ENCODE measurements at regions not wholly inside any gene's neighbourhood (a gene's known extent, or its start where the extent isn't known, plus 50 kb on each side); places are given as distances from the start of the nearest gene placed in this dataset.

DNA sequence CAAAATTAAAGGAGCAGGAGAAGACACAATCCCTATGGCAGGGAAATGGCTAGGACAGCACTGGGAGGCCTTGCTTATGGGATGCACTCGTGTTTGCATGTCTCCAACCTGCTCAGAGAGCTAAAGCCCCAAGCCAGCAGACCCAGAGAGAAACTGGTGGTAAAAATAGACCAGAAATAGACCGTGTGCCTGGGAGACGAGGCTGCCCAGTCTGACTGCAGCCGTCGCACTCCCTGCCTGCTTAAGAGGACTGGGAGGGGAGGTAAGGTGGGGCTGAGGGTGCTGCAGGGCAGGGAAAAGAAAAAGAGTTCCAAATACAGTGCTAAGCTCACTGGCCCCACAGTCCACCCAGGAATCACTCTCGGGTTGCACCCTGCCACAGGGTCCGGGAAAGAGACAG is 633.5 kb downstream of the BCOR start:
- Histone ChIP-seq H3K4me1 (ENCODE audit: control insufficient read depth, insufficient read depth, low read length, poor library complexity, severe bottlenecking) (no peaks in the 10 kb centered on the region), H3K36me3 (ENCODE audit: control insufficient read depth, insufficient read depth, low read length) (no peaks in the 10 kb centered on the region), H3K4me3 (ENCODE audit: extremely low read depth, insufficient read depth, low read length, poor library complexity, severe bottlenecking) (no peak overlapping the region), H3K27ac (ENCODE audit: low read depth, low read length, severe bottlenecking) (no peak overlapping the region), H3K9me3 (ENCODE audit: control insufficient read depth, low read length) (no peaks in the 10 kb centered on the region)
- WGBS, 2 experiments (ENCODE audit: insufficient coverage in 2 of 2) = 82 to 100% methylated on average over 1 to 4 of the region's 7 CpGs

DNA sequence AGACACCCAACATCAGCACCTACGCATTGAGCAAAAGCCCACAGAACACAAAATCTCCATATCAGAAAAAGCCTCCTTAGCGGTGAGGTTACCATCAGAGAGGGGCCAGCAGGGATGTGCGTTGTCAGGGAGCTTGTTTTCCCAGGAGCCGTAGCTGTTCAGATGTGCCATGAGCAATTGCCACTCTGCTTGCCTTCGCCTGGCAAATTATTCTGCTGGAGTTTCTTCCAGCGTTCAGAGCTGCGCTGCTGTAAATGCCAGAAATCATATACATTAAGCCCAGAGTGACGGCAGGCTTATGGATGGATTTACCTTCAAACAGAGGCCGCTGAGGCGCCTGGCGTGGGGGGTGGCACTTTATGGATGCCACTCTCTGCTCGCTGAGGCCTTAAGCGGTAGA is 632.3 kb downstream of the BCOR start:
- Histone ChIP-seq H3K36me3 (ENCODE audit: control insufficient read depth, insufficient read depth, low read length) (no peaks in the 10 kb centered on the region), H3K27ac (ENCODE audit: low read depth, low read length, severe bottlenecking) (no peak overlapping the region), H3K4me3 (ENCODE audit: extremely low read depth, insufficient read depth, low read length, poor library complexity, severe bottlenecking) (no peak overlapping the region), H3K9me3 (ENCODE audit: control insufficient read depth, low read length) (no peaks in the 10 kb centered on the region), H3K4me1 (ENCODE audit: control insufficient read depth, insufficient read depth, low read length, poor library complexity, severe bottlenecking) (no peaks in the 10 kb centered on the region)
- WGBS, 2 experiments (ENCODE audit: insufficient coverage in 2 of 2) = 94 to 100% methylated on average over 5 to 10 of the region's 13 CpGs

DNA sequence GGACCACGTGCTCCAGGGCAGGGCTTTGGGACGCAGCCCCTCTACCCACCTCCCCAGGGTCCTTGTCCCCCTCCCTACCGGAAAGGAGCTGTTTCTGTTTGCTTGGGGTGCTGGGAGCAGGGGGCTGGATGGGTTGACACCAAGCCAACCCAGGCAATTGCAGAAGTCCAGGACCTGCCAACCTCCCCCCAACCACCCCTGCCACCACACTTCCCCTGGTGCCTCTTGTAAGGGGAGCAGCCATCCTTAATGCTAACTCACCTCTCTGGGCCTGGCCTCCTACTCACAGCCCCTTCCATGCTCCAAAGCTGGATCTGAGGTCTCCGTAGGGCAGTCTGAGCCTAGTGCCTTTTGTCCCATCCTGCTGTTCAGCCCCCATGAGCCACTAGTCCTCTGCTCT is 631.9 kb downstream of the BCOR start:
- WGBS, 2 experiments (ENCODE audit: insufficient coverage in 2 of 2) = 60 to 100% methylated on average over 1 of the region's 4 CpGs
- H3K27ac ChIP-seq (ENCODE audit: low read depth, low read length, severe bottlenecking) = no peak overlapping the region
- H3K36me3 ChIP-seq (ENCODE audit: control insufficient read depth, insufficient read depth, low read length) = no peaks in the 10 kb centered on the region
- H3K9me3 ChIP-seq (ENCODE audit: control insufficient read depth, low read length) = no peaks in the 10 kb centered on the region
- H3K4me1 ChIP-seq (ENCODE audit: control insufficient read depth, insufficient read depth, low read length, poor library complexity, severe bottlenecking) = no peaks in the 10 kb centered on the region
- H3K4me3 ChIP-seq (ENCODE audit: extremely low read depth, insufficient read depth, low read length, poor library complexity, severe bottlenecking) = no peak overlapping the region

DNA sequence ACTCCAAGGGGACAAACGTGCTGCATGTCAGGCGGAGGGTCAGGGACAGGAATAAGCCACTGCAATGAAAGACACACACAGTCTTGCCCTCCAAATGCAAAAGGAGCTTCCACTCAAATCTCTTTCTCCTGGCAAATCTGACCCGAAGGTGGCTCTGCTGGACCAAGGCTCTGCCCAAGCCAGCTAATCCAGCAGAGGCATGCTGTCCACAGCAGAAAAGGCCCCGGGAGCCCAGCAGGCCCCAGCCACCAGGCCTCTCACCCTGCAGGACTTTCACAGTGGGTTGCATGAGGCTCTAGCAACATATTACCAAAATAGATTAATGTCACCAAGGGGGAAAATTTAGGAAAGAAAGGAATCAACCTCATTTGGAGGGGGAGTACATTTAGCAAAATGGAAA is 628.6 kb downstream of the BCOR start:
- Histone ChIP-seq H3K4me1 (ENCODE audit: control insufficient read depth, insufficient read depth, low read length, poor library complexity, severe bottlenecking) (no peaks in the 10 kb centered on the region), H3K27ac (ENCODE audit: low read depth, low read length, severe bottlenecking) (no peak overlapping the region), H3K9me3 (ENCODE audit: control insufficient read depth, low read length) (no peaks in the 10 kb centered on the region), H3K4me3 (ENCODE audit: extremely low read depth, insufficient read depth, low read length, poor library complexity, severe bottlenecking) (no peak overlapping the region), H3K36me3 (ENCODE audit: control insufficient read depth, insufficient read depth, low read length) (no peaks in the 10 kb centered on the region)
- 86% methylated on average over 1 of the region's 4 CpGs; no CpG with 5 or more reads in 1 of the 2 experiments for WGBS, 2 experiments (ENCODE audit: insufficient coverage in 2 of 2)

- Histone ChIP-seq H3K27ac (ENCODE audit: low read depth, low read length, severe bottlenecking) (no peak overlapping the region), H3K4me1 (ENCODE audit: control insufficient read depth, insufficient read depth, low read length, poor library complexity, severe bottlenecking) (no peaks in the 10 kb centered on the region), H3K36me3 (ENCODE audit: control insufficient read depth, insufficient read depth, low read length) (no peaks in the 10 kb centered on the region), H3K4me3 (ENCODE audit: extremely low read depth, insufficient read depth, low read length, poor library complexity, severe bottlenecking) (no peak overlapping the region), H3K9me3 (ENCODE audit: control insufficient read depth, low read length) (no peaks in the 10 kb centered on the region)
- 73 to 100% methylated on average over 2 to 3 of the region's 10 CpGs for WGBS, 2 experiments (ENCODE audit: insufficient coverage in 2 of 2)
These were observed 627.0 kb downstream of the BCOR start for GRCh38 chrX:39470588-39471407.

DNA sequence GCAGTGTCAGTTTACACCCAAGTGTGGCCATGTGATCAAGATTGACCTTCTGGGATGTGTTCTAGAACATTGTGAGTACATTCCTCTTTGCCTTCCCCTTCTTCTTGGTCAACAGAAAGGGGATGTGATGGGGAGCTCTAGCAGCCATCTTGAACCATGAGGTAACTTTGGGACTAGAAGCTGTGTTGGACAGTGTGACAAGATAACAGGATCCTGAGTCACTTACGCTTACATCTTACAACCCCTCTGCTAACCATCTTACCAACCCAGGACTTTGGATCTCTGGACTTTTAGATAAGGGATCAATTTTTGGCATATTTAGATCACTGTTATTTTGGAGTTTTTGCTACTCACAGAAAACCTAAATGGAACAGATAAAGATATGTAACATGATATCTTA is 625.6 kb downstream of the BCOR start:
- Histone ChIP-seq H3K36me3 (ENCODE audit: control insufficient read depth, insufficient read depth, low read length) (no peaks in the 10 kb centered on the region), H3K4me1 (ENCODE audit: control insufficient read depth, insufficient read depth, low read length, poor library complexity, severe bottlenecking) (no peaks in the 10 kb centered on the region), H3K27ac (ENCODE audit: low read depth, low read length, severe bottlenecking) (no peak overlapping the region), H3K9me3 (ENCODE audit: control insufficient read depth, low read length) (no peaks in the 10 kb centered on the region), H3K4me3 (ENCODE audit: extremely low read depth, insufficient read depth, low read length, poor library complexity, severe bottlenecking) (no peak overlapping the region)
- no CpG with 5 or more reads among the region's 1 CpG for WGBS, 2 experiments (ENCODE audit: insufficient coverage in 2 of 2)

DNA sequence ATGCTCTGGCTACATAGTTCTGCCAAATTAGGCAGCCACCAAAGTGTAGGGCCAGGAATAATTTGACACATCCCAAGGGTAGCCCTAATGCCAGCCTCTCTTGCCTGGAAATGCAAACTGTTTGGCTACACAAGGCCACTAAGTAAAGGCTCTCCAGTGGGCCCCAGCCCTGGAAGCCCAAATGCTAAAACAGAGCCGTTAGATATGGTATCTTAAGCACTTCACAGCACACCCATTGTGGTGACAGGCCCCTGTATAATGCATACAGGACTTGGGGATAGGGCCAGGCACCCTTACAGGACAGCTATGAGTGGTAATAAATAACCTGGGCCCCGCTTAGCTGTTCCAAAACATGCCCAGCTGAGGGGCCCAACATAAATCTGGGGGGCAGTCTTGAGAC is 623.9 kb downstream of the BCOR start:
- H3K4me3 ChIP-seq (ENCODE audit: extremely low read depth, insufficient read depth, low read length, poor library complexity, severe bottlenecking) = no peak overlapping the region
- 85% methylated on average over 2 of the region's 2 CpGs; no CpG with 5 or more reads in 1 of the 2 experiments for WGBS, 2 experiments (ENCODE audit: insufficient coverage in 2 of 2)
- H3K4me1 ChIP-seq (ENCODE audit: control insufficient read depth, insufficient read depth, low read length, poor library complexity, severe bottlenecking) = no peaks in the 10 kb centered on the region
- H3K27ac ChIP-seq (ENCODE audit: low read depth, low read length, severe bottlenecking) = no peak overlapping the region
- H3K36me3 ChIP-seq (ENCODE audit: control insufficient read depth, insufficient read depth, low read length) = no peaks in the 10 kb centered on the region
- H3K9me3 ChIP-seq (ENCODE audit: control insufficient read depth, low read length) = no peaks in the 10 kb centered on the region

- Histone ChIP-seq H3K36me3 (ENCODE audit: control insufficient read depth, insufficient read depth, low read length) (no peaks in the 10 kb centered on the region), H3K4me3 (ENCODE audit: extremely low read depth, insufficient read depth, low read length, poor library complexity, severe bottlenecking) (no peak overlapping the region), H3K9me3 (ENCODE audit: control insufficient read depth, low read length) (no peaks in the 10 kb centered on the region), H3K27ac (ENCODE audit: low read depth, low read length, severe bottlenecking) (no peak overlapping the region), H3K4me1 (ENCODE audit: control insufficient read depth, insufficient read depth, low read length, poor library complexity, severe bottlenecking) (no peaks in the 10 kb centered on the region)
- no CpG with 5 or more reads among the region's 5 CpGs for WGBS, 2 experiments (ENCODE audit: insufficient coverage in 2 of 2)
These were observed 622.4 kb downstream of the BCOR start for GRCh38 chrX:39475372-39475771.

- no peaks in the 10 kb centered on the region for H3K36me3 ChIP-seq (ENCODE audit: control insufficient read depth, insufficient read depth, low read length)
- H3K27ac ChIP-seq (ENCODE audit: low read depth, low read length, severe bottlenecking) = no peak overlapping the region
- no peaks in the 10 kb centered on the region for H3K4me1 ChIP-seq (ENCODE audit: control insufficient read depth, insufficient read depth, low read length, poor library complexity, severe bottlenecking)
- 79 to 82% methylated on average over 2 to 6 of the region's 15 CpGs for WGBS, 2 experiments (ENCODE audit: insufficient coverage in 2 of 2)
- H3K4me3 ChIP-seq (ENCODE audit: extremely low read depth, insufficient read depth, low read length, poor library complexity, severe bottlenecking) = no peak overlapping the region
- H3K9me3 ChIP-seq (ENCODE audit: control insufficient read depth, low read length) = no peaks in the 10 kb centered on the region
These were observed 621.1 kb downstream of the BCOR start for GRCh38 chrX:39476604-39477021.

DNA sequence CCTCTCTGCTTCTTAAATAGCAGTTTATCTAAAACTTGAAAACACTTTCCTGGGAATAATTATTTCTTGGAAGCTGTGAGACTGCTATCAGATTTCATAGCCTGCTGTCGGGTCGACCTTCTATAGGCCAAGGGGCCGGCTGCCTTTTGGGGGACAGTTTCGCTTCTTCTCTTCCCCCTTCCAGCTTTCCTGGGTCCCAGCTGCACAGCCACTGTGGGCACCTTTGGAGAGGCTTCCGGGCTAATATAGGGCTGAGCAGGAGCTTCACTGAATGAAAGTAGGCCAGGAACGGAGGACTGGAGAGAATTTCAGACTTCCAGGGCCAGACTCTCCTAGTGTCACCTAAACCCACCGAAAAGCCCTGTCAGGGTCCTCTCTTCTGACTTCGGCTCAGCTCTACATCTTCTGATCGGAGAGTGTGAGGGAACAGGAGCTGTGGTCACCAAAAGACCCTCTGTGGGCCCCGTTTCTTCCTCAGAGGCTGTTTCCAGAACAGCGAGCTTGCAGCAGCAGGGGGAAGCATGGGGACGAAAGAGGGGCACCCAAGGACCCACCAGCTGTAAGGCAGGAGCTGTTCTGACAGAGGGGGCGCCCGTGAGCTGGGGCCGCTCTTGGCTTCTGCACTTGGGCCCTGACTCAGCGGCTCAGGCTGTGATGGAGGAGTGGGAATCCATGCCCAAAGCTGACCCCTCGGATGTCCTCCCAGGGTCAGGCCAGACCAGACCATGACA is 620.6 kb downstream of the BCOR start:
- Histone ChIP-seq H3K27ac (ENCODE audit: low read depth, low read length, severe bottlenecking) (peak overlapping the region; percentile 10), H3K9me3 (ENCODE audit: control insufficient read depth, low read length) (no peaks in the 10 kb centered on the region), H3K4me1 (ENCODE audit: control insufficient read depth, insufficient read depth, low read length, poor library complexity, severe bottlenecking) (no peaks in the 10 kb centered on the region), H3K36me3 (ENCODE audit: control insufficient read depth, insufficient read depth, low read length) (no peaks in the 10 kb centered on the region), H3K4me3 (ENCODE audit: extremely low read depth, insufficient read depth, low read length, poor library complexity, severe bottlenecking) (no peak overlapping the region)
- 78 to 91% methylated on average over 5 to 7 of the region's 17 CpGs for WGBS, 2 experiments (ENCODE audit: insufficient coverage in 2 of 2)

DNA sequence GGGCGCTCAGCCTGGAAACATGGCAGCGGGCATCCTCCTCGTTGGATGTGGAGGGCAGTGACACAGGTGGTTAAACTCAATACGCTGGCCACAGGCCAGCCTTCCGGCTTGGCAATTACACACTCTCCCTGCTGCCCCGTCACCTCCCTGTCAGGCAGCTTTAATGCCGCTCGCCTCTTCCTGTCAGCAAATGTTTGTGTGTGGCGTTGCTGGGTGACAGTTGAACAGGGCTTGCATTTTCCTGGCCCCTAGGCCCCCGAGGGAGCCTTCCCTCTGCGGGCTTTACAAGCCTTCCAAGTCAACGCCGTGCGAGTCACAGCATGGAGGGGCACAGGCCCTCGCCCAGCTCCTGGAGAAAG is 620.0 kb downstream of the BCOR start:
- Histone ChIP-seq H3K36me3 (ENCODE audit: control insufficient read depth, insufficient read depth, low read length) (no peaks in the 10 kb centered on the region), H3K9me3 (ENCODE audit: control insufficient read depth, low read length) (no peaks in the 10 kb centered on the region), H3K4me1 (ENCODE audit: control insufficient read depth, insufficient read depth, low read length, poor library complexity, severe bottlenecking) (no peaks in the 10 kb centered on the region), H3K27ac (ENCODE audit: low read depth, low read length, severe bottlenecking) (peak overlapping the region; percentile 49), H3K4me3 (ENCODE audit: extremely low read depth, insufficient read depth, low read length, poor library complexity, severe bottlenecking) (no peak overlapping the region)
- 81 to 87% methylated on average over 5 to 7 of the region's 15 CpGs for WGBS, 2 experiments (ENCODE audit: insufficient coverage in 2 of 2)

Data from mesodermal cell (in vitro differentiated cells).